ENCODE measurements at regions not wholly inside any gene's neighbourhood (a gene's known extent, or its start where the extent isn't known, plus 50 kb on each side); places are given as distances from the start of the nearest gene placed in this dataset.

- no peaks in the 10 kb centered on the region for H3K27me3 Mint-ChIP-seq
- no peak for DNase-seq (ENCODE audit: low spot score, unreplicated experiment)
- H3K9me3 Mint-ChIP-seq (ENCODE audit: low read depth): peaks cover 3% of the 10 kb centered on the region
- no peak overlapping the region for H3K4me3 Mint-ChIP-seq (ENCODE audit: low read depth)
- H3K4me1 Mint-ChIP-seq (ENCODE audit: low read depth): peaks cover 19% of the 10 kb centered on the region
- no peak for TF ChIP-seq CTCF (IDR thresholded peaks at IDR 0.05; ENCODE audit: unreplicated experiment)
- H3K36me3 Mint-ChIP-seq (ENCODE audit: insufficient read depth): peaks cover 2% of the 10 kb centered on the region
- no peak overlapping the region for H3K27ac Mint-ChIP-seq
Observed at GRCh38 chr7:130903358-130903974, 169.5 kb upstream of the KLF14 start.

GRCh38 chr7:130904031-130904757 lies 170.2 kb upstream of the KLF14 start:
- H3K4me3 Mint-ChIP-seq (ENCODE audit: low read depth): no peak overlapping the region
- peaks cover under 1% of the 10 kb centered on the region for H3K9me3 Mint-ChIP-seq (ENCODE audit: low read depth)
- TF ChIP-seq CTCF (IDR thresholded peaks at IDR 0.05; ENCODE audit: unreplicated experiment): no peak
- H3K4me1 Mint-ChIP-seq (ENCODE audit: low read depth): peaks cover 18% of the 10 kb centered on the region
- peaks cover under 1% of the 10 kb centered on the region for H3K36me3 Mint-ChIP-seq (ENCODE audit: insufficient read depth)
- H3K27me3 Mint-ChIP-seq: no peaks in the 10 kb centered on the region
- H3K27ac Mint-ChIP-seq: no peak overlapping the region
- no peak for DNase-seq (ENCODE audit: low spot score, unreplicated experiment)

GRCh38 chr7:130904792-130905191 lies 170.8 kb upstream of the KLF14 start:
- Mint-ChIP-seq H3K27ac (no peak overlapping the region), H3K4me3 (ENCODE audit: low read depth) (no peak overlapping the region), H3K27me3 (no peaks in the 10 kb centered on the region), H3K4me1 (ENCODE audit: low read depth) (peaks cover 12% of the 10 kb centered on the region), H3K9me3 (ENCODE audit: low read depth) (no peaks in the 10 kb centered on the region), H3K36me3 (ENCODE audit: insufficient read depth) (no peaks in the 10 kb centered on the region)
- no peak for DNase-seq (ENCODE audit: low spot score, unreplicated experiment)
- TF ChIP-seq CTCF (IDR thresholded peaks at IDR 0.05; ENCODE audit: unreplicated experiment): no peak

GRCh38 chr7:130906575-130906974 lies 172.6 kb upstream of the KLF14 start:
- DNase-seq (ENCODE audit: low spot score, unreplicated experiment): no peak
- H3K27ac Mint-ChIP-seq: no peak overlapping the region
- H3K36me3 Mint-ChIP-seq (ENCODE audit: insufficient read depth): no peaks in the 10 kb centered on the region
- H3K4me1 Mint-ChIP-seq (ENCODE audit: low read depth): peaks cover 2% of the 10 kb centered on the region
- no peaks in the 10 kb centered on the region for H3K9me3 Mint-ChIP-seq (ENCODE audit: low read depth)
- TF ChIP-seq CTCF (IDR thresholded peaks at IDR 0.05; ENCODE audit: unreplicated experiment): no peak
- H3K4me3 Mint-ChIP-seq (ENCODE audit: low read depth): no peak overlapping the region
- no peaks in the 10 kb centered on the region for H3K27me3 Mint-ChIP-seq

- DNase-seq (ENCODE audit: low spot score, unreplicated experiment): no peak
- Mint-ChIP-seq H3K27me3 (no peaks in the 10 kb centered on the region), H3K4me3 (ENCODE audit: low read depth) (no peak overlapping the region), H3K9me3 (ENCODE audit: low read depth) (no peaks in the 10 kb centered on the region), H3K36me3 (ENCODE audit: insufficient read depth) (no peaks in the 10 kb centered on the region), H3K4me1 (ENCODE audit: low read depth) (peaks cover 6% of the 10 kb centered on the region), H3K27ac (no peak overlapping the region)
- TF ChIP-seq CTCF (IDR thresholded peaks at IDR 0.05; ENCODE audit: unreplicated experiment): no peak
Observed at GRCh38 chr7:130907439-130907838, 173.4 kb upstream of the KLF14 start.
